IMR-90 (cell line): ENCODE measurements at regions not wholly inside any gene's neighbourhood (a gene's known extent, or its start where the extent isn't known, plus 50 kb on each side); places are given as distances from the start of the nearest gene placed in this dataset.

Source experiments
- BHLHE40 ChIP-seq: fragments of 150-350 bp; IDR thresholded peaks from 2 replicates; pipeline ENCODE4 v1.6.1; 2016; ENCODE audit warnings: mild to moderate bottlenecking, low read depth, low read length
- CEBPB ChIP-seq: IDR thresholded peaks from 2 replicates; pipeline ENCODE4 v1.6.1; 2012; ENCODE audit warnings: low read depth, low read length, improper control_type of control experiment
- MAFK ChIP-seq: IDR thresholded peaks from 2 replicates; pipeline ENCODE4 v1.6.1; 2012; ENCODE audit warnings: low read depth, low read length, improper control_type of control experiment
- MXI1 ChIP-seq: IDR thresholded peaks from 2 replicates; pipeline ENCODE4 v1.6.1; 2012; ENCODE audit warnings: low read depth, mild to moderate bottlenecking, low read length, moderate library complexity, borderline replicate concordance
- NFE2L2 ChIP-seq: fragments of 150-350 bp; IDR thresholded peaks from 2 replicates; pipeline ENCODE4 v1.6.1; 2016; ENCODE audit warnings: low read depth, mild to moderate bottlenecking, low read length
- POLR2A ChIP-seq: IDR thresholded peaks from 2 replicates; pipeline ENCODE4 v1.6.1; 2012; ENCODE audit warnings: mild to moderate bottlenecking, low read depth, low read length
- RAD21 ChIP-seq: IDR thresholded peaks from 2 replicates; pipeline ENCODE4 v1.6.1; 2012; ENCODE audit warnings: low read length, improper control_type of control experiment
- RCOR1 ChIP-seq: IDR thresholded peaks from 2 replicates; pipeline ENCODE4 v1.6.1; 2012; ENCODE audit warnings: mild to moderate bottlenecking, low read length, improper control_type of control experiment; ENCODE audit not compliant: insufficient replicate concordance
- RFX5 ChIP-seq: IDR thresholded peaks from 2 replicates; pipeline ENCODE4 v1.8.0; 2012; ENCODE audit warnings: low read depth, mild to moderate bottlenecking, low read length, moderate library complexity
- SMC3 ChIP-seq: fragments of 150-350 bp; IDR thresholded peaks from 2 replicates; pipeline ENCODE4 v1.6.1; 2016; ENCODE audit warnings: low read depth, mild to moderate bottlenecking, antibody characterized with exemption, low read length, moderate library complexity
- TF ChIP-seq, protein P1 (sequence below): conservative IDR thresholded peaks from 2 replicates; pipeline ENCODE4 v1.5.1; 2012; ENCODE audit warnings: mild to moderate bottlenecking, low read depth, low read length, improper control_type of control experiment
- TF ChIP-seq, protein P2 (sequence below): fragments of 150-350 bp; IDR thresholded peaks from 2 replicates; pipeline ENCODE4 v1.6.1; 2017; ENCODE audit warnings: mild to moderate bottlenecking, antibody characterized with exemption, low read length, low read depth

DNA sequence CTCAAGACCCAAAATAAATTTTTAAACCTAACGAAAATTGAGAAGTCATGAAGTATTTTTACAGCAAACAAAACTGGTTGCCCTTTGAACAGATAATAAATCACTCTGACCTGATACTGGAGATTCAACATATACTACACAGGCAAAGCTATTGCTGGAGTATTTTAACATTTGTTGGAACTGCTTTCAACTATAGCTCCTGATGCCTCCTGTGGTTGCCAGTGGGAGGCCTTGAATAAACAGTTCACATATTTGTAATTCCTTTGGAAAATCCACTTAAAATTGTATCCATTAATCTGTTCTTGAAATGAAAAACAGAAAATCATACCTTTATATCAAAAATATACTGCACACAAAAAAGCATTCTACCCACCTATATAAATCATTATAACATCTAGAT is 605.1 kb downstream of the KCTD8 start:
- no peak for TF ChIP-seq RFX5
- TF ChIP-seq, protein P1, sequence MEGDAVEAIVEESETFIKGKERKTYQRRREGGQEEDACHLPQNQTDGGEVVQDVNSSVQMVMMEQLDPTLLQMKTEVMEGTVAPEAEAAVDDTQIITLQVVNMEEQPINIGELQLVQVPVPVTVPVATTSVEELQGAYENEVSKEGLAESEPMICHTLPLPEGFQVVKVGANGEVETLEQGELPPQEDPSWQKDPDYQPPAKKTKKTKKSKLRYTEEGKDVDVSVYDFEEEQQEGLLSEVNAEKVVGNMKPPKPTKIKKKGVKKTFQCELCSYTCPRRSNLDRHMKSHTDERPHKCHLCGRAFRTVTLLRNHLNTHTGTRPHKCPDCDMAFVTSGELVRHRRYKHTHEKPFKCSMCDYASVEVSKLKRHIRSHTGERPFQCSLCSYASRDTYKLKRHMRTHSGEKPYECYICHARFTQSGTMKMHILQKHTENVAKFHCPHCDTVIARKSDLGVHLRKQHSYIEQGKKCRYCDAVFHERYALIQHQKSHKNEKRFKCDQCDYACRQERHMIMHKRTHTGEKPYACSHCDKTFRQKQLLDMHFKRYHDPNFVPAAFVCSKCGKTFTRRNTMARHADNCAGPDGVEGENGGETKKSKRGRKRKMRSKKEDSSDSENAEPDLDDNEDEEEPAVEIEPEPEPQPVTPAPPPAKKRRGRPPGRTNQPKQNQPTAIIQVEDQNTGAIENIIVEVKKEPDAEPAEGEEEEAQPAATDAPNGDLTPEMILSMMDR = 0 out of 2 replicates have a peak, but pooled peaks have one; percentile 19
- no peak for TF ChIP-seq RAD21
- no peak for TF ChIP-seq POLR2A
- no peak for TF ChIP-seq NFE2L2
- TF ChIP-seq MXI1 = no peak
- TF ChIP-seq CEBPB = no peak
- TF ChIP-seq BHLHE40 = no peak
- TF ChIP-seq, protein P2, sequence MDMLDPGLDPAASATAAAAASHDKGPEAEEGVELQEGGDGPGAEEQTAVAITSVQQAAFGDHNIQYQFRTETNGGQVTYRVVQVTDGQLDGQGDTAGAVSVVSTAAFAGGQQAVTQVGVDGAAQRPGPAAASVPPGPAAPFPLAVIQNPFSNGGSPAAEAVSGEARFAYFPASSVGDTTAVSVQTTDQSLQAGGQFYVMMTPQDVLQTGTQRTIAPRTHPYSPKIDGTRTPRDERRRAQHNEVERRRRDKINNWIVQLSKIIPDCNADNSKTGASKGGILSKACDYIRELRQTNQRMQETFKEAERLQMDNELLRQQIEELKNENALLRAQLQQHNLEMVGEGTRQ = no peak
- no peak for TF ChIP-seq MAFK
- no peak for TF ChIP-seq RCOR1
- TF ChIP-seq SMC3 = no peak
